GM12892 (cell line): ENCODE measurements at regions not wholly inside any gene's neighbourhood (a gene's known extent, or its start where the extent isn't known, plus 50 kb on each side); places are given as distances from the start of the nearest gene placed in this dataset.

Source experiments
- DNase-seq: peaks from one replicate; pipeline ENCODE4 v3.0.0; 2011; ENCODE audit not compliant: insufficient read length
- FAIRE-seq: peaks from 2 replicates; lab custom pipeline; 2011; peaks lifted over from hg19 to GRCh38; lab: Jason Lieb, UNC
- POLR2A ChIP-seq: IDR thresholded peaks from 2 replicates; pipeline ENCODE4 v1.6.1; 2011; ENCODE audit warnings: low read depth, low read length, control low read depth
- POLR2AphosphoS5 ChIP-seq: IDR thresholded peaks from 2 replicates; pipeline ENCODE4 v1.6.1; 2011; ENCODE audit warnings: low read depth, low read length, control low read depth
- TAF1 ChIP-seq: IDR thresholded peaks from 2 replicates; pipeline ENCODE4 v1.6.1; 2011; ENCODE audit warnings: low read depth, mild to moderate bottlenecking, control low read depth, low read length, borderline replicate concordance

GRCh38 chr17:77606146-77606864 is 352.2 kb upstream of the TNRC6C start:
- TF ChIP-seq POLR2A: no peak
- TF ChIP-seq TAF1: no peak
- TF ChIP-seq POLR2AphosphoS5: no peak
- DNase-seq (no peak), FAIRE-seq (no peak)

- no peak for DNase-seq
These were observed 351.7 kb upstream of the TNRC6C start for GRCh38 chr17:77606865-77607210.

GRCh38 chr17:77607606-77608005 is 350.9 kb upstream of the TNRC6C start:
- DNase-seq: no peak
- TF ChIP-seq POLR2AphosphoS5: no peak
- TF ChIP-seq POLR2A: no peak
- no peak for TF ChIP-seq TAF1
- FAIRE-seq: no peak

More at GRCh38 chr17:77606865-77607210, 351.7 kb upstream of the TNRC6C start:
- FAIRE-seq: no peak
- TF ChIP-seq POLR2AphosphoS5 (no peak), POLR2A (no peak), TAF1 (no peak)

DNA sequence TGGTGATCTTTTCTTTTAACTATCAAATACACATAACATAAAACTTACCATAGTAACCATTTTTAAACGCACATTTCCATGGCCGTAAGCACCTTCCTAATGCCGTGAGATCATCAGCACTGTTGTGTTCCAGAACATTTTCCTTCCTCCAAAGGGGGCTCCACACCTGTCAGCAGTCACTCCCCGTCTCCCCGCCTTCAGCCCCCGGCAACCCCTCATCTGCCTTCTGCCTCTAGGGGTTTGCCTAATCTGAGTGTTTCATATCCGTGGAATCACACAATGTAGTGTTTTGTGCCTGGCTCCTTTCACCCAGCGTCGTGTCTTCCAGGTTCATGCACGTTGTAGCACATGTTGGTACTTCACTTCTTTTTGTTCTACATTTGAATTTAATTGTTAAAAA is 350.1 kb upstream of the TNRC6C start:
- TF ChIP-seq POLR2AphosphoS5: no peak
- no peak for TF ChIP-seq POLR2A
- TF ChIP-seq TAF1: no peak
- no peak for FAIRE-seq
- no peak for DNase-seq

DNA sequence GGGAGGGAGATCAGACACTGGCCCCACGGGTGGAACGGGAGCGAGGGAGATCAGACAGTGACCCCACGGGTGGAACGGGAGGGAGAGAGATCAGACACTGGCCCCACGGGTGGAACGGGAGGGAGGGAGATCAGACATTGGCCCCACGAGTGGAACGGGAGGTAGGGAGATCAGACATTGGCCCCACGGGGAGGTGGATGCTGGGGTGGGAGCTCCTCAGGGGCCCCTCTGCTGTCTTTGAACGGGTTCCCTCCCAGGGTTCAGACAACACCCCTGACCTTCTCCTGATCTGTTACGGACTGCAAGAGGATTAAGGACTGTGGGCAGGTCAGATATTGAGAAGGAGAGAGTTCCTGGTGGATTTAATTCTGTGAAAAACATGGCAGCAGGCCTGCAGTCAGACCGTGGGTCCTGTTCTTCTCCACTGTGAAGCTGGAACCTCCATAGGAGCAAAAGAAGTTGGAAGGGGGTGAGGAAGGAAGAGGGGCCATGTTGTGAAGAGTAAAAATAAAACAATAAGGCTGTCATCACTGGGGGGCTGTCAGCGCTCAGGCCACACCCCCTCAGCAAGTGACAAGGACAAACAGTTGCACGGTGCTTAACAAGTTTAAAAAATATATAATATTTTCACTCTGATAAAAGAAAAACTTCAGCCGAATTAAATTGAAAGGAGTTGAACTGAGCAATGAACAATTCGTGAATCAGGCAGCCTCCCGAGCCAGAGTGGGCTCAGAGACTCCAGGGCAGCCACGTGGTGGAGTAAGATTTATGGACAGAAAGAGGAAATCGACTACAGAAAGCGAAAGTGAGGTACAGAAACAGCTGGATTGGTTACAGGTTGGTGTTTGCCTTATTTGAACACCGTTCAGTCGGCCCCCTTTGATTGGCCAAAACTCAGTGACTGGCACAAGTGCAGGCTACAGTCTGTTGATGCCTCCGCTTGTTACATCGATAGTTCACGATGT is 348.7 kb upstream of the TNRC6C start:
- FAIRE-seq: no peak
- DNase-seq: no peak
- TF ChIP-seq POLR2A (no peak), POLR2AphosphoS5 (no peak), TAF1 (no peak)

DNA sequence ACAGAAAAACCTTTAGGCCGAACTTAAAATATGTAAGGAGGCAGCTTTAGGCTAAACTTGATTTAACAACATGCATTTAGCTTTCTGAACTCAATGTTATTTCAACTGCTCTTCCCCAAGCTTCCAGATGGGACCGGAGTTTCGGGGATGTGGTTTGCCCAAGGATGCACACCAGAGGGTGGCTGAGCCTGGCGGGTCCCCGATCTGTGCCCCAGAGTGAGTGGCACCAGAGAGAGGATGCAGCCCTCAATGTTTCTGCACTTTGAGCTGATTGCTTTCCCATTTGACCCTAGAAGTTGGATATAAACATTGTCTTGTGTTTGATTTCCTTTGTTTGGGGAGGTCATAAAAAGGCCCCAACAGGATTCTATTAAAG is 348.0 kb upstream of the TNRC6C start:
- FAIRE-seq (no peak), DNase-seq (no peak)
- TF ChIP-seq POLR2A: no peak
- no peak for TF ChIP-seq TAF1
- no peak for TF ChIP-seq POLR2AphosphoS5

DNA sequence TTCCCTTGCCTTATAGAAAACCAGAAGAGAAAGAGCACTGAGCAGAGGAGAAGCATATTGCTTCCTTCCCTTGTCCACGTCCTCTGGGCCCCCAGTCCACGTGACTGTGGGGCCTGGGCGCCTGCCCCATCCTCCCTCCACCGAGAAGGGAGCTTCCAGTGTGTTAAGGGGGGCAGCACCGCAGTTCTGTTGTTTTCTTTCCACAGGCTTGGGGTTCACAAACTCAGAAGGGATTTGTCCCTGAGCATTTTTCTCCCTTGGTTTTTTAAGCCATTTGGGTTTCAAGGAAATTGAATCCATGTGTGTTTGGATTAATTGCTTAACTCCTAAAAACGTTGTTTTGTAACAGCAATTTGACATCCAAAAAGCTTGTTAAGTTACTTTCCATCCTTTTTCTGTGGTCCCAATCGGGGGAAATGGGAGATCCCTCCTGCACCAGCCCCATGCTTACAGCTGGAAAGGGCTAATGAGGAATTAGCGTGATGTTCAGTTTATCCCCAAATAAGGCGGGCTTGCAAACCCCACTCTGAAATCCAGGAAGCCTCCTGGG is 347.5 kb upstream of the TNRC6C start:
- DNase-seq (no peak), FAIRE-seq (no peak)
- no peak for TF ChIP-seq POLR2A
- TF ChIP-seq POLR2AphosphoS5: no peak
- no peak for TF ChIP-seq TAF1

DNA sequence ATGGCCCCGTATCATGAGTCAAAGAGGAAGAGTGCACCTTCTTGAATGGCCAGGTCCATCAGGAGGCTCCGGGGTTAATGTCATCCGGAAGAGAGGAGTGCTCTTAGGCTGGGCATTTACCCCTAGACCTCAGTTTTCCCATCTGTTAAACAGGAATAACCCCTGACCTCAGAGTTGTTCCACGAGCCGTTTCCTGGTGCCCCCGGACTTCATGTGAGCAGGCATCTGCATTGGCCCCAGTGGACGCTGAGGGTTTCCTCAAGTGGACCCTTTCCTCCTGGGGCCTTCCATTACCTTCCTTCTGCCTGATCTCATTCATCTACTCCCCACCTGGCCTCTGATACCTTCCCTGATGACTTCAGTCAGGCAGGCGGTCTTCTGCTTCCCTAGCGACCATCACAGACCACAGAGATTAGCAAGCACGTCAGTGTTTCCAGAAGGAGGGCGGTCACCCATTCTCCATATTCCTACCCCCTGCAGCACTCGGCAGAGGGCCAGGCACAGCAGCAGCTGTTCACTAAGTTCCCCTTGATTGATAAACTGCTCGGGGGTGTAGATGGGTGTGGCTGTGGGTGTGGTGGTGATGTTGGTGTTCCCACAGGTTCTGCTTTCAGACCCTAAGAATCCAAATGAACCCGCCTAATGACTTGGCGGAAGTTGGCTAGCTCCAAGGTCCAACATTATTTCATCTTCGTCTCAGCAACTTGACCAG is 346.6 kb upstream of the TNRC6C start:
- no peak for FAIRE-seq
- no peak for TF ChIP-seq TAF1
- TF ChIP-seq POLR2AphosphoS5: no peak
- TF ChIP-seq POLR2A: no peak

DNA sequence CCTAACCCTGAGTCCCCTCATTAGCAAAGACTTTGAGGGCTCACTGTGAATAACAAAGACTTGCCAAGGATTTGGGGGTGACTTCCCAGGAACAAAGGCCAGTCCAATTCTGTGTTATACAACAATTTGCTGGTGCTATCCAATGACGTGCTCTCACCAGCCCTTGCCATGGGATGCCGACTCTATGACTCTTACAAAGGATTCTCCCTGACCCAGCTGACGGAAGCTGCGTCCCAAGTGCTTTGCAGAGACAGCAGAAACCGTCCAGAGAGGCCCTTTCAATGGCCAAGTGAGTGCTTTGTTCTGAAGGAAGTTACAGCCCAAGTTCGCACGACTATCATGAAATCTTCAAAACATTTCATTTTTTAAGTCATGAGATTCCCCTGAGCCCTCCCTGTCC is 345.3 kb upstream of the TNRC6C start:
- DNase-seq (no peak), FAIRE-seq (no peak)
- TF ChIP-seq POLR2A: no peak
- TF ChIP-seq TAF1: no peak
- TF ChIP-seq POLR2AphosphoS5: no peak

More for the DNA sequence above, 346.6 kb upstream of the TNRC6C start:
- no peak for DNase-seq

GRCh38 chr17:77613627-77614026 is 344.9 kb upstream of the TNRC6C start:
- TF ChIP-seq POLR2AphosphoS5: no peak
- TF ChIP-seq POLR2A: no peak
- no peak for TF ChIP-seq TAF1
- FAIRE-seq: no peak
- DNase-seq: no peak
